Heart left ventricle (tissue), 16 donors: ENCODE measurements at regions not wholly inside any gene's neighbourhood (a gene's known extent, or its start where the extent isn't known, plus 50 kb on each side); places are given as distances from the start of the nearest gene placed in this dataset.
A peak's percentile ranks its signal among the peaks of the same experiment; 100 is the strongest.

Experiments
- ATAC-seq, 4 donors: fragments of 200-7000 bp; cut with Tn5 transposase; one replicate each; pipeline ENCODE4 v1.9.1; 2020 to 2022; ENCODE audit warnings: moderate library complexity in 4 of 4, mild to moderate bottlenecking in 3 of 4, moderate number of reproducible peaks in 1 of 4
- DNase-seq, 5 donors: peaks; one replicate each; pipeline ENCODE4 v3.0.0-alpha.2; 2020
- H3K27ac ChIP-seq, 12 donors: fragments of 200-600 bp; sonication (generic) in 4 of 12; one replicate each; pipeline versions ENCODE4 v1.5.0 to v1.8.0; 2016 to 2022; ENCODE audit warnings: mild to moderate bottlenecking in 2 of 12
- H3K27me3 ChIP-seq, 9 donors: fragments of 200-600 bp; sonication (generic) in 2 of 9; one replicate each; pipeline versions ENCODE4 v1.5.1 to v1.8.0; 2016 to 2022; ENCODE audit warnings: mild to moderate bottlenecking in 3 of 9
- H3K36me3 ChIP-seq, 9 donors: fragments of 200-600 bp; sonication (generic) in 2 of 9; one replicate each; pipeline versions ENCODE4 v1.5.0 to v1.8.0; 2018 to 2022; ENCODE audit warnings: mild to moderate bottlenecking in 2 of 9
- H3K4me1 ChIP-seq, 12 donors: fragments of 200-600 bp; sonication (generic) in 4 of 12; one replicate each; pipeline versions ENCODE4 v1.5.0 to v1.8.0; 2016 to 2022; ENCODE audit warnings: mild to moderate bottlenecking in 3 of 12
- H3K4me3 ChIP-seq, 12 donors: fragments of 200-600 bp; sonication (generic) in 4 of 12; one replicate each; pipeline versions ENCODE4 v1.5.0 to v1.8.0; 2017 to 2022; ENCODE audit warnings: mild to moderate bottlenecking in 9 of 12, moderate library complexity in 4 of 12
- H3K9me3 ChIP-seq, 12 donors: fragments of 200-600 bp; sonication (generic) in 4 of 12; one replicate each; pipeline versions ENCODE4 v1.5.0 to v1.8.0; 2016 to 2022; ENCODE audit warnings: mild to moderate bottlenecking in 1 of 12
- POLR2A ChIP-seq, 2 donors: fragments of 450-650 bp; IDR thresholded peaks; one replicate each; pipeline ENCODE4 v1.6.1; 2017; ENCODE audit warnings: antibody characterized with exemption in 2 of 2, mild to moderate bottlenecking in 2 of 2, moderate library complexity in 2 of 2
- WGBS, 4 donors: extraction: QIAGEN DNeasy Blood & Tissue Kit in 2 of 4; methylation state at CpG; one replicate each; pipeline versions ENCODE4 v1.1.5 to v1.1.7; 2013 to 2018; 5-methylcytosine and 5-hydroxymethylcytosine counted together
- intact Hi-C, 10 donors: fragments of 100-400 bp; cut with DNase I; formaldehyde crosslinking; loops; one replicate each; pipeline versions ENCODE4 v1.11.1 to v1.14.2; 2022
- TF ChIP-seq, protein P1 (sequence below), 12 donors: fragments of 200-600 bp; sonication (generic) in 4 of 12; IDR thresholded peaks; one replicate each; pipeline versions ENCODE4 v1.5.0 to v1.8.0; 2018 to 2022; ENCODE audit warnings: antibody characterized with exemption in 12 of 12, mild to moderate bottlenecking in 5 of 12
- donor health status: ischemic (EF 13 %, LVEDD 7.1; RV severe dilation, severe dysfunction).
- donor health status: healthy with polysubstance abuse.
- donor health status: DM: no; HTN: yes; CAD: no.
- donor health status: DM: no; HTN: no; CAD: no.
- donor health status: ischemic (EF 25% LVEDD 6.9; RV normal size, moderate dysfunction).
- donor health status: ischemic (EF 25% LVEDD 5.7; RV mildly dilated, moderate dysfunction).
- donor health status: healthy.
- donor health status: DM: yes; HTN: yes; CAD: no.
- donor health status: ischemic (EF 35%, LVEDD 5.7; RV mildly dilated, moderate dysfunction).
- donor health status: nonischemic (EF 11% LVEDD 7.7; RV severe dilation, severe dysfunction).
- donor health status: DM: yes; HTN: yes; CAD: no.
- donor health status: PGD.
- donor health status: ischemic (EF 29% LVEDD 5.4; RV normal size, mild dysfunction).
- donor health status: nonischemic (EF 23%, LVEDD 6.1; RV moderate dilation, normal function).

DNA sequence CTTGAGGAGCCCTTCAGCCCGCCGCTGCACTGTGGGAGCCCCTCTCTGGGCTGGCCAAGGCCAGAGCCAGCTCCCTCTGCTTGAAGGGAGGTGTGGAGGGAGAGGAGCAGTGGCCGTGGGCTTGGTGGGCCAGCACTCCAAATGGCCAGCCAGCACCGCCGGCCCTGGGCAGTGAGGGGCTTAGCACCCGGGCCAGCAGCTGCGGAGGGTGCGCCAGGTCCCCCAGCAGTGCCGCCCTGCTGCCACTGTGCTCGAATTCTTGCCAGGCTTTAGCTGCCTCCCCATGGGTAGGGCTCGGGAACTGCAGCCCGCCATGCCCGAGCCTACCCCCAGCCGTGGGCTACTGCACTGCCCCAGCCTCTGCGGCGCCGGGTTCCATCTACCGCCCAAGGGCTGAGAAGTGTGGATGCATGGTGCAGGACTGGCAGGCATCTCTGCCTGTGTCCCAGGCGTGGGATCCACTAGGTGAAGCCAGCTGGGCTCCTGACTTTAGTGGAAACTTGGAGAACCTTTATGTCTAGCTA, 82.7 kb downstream of the KCNA4 start:
- Histone ChIP-seq H3K9me3 (peaks cover 0 to 9% (median 0%) of the 10 kb centered on the region in 12 donors), H3K27ac (no peak overlapping the region), H3K4me3 (no peak overlapping the region), H3K36me3 (no peaks in the 10 kb centered on the region), H3K27me3 (no peaks in the 10 kb centered on the region), H3K4me1 (no peaks in the 10 kb centered on the region)
- peak in 1 of 4 donors; percentile 41 for ATAC-seq
- intact Hi-C loops, result no loop called here
- 87 to 91% (median 90%) methylated on average over 8 to 19 of the region's 19 CpGs for WGBS, 4 donors
- DNase-seq, result peak in 1 of 5 donors; percentile 54
- TF ChIP-seq POLR2A (IDR thresholded peaks at IDR 0.05), result no peak
- TF ChIP-seq, protein P1, sequence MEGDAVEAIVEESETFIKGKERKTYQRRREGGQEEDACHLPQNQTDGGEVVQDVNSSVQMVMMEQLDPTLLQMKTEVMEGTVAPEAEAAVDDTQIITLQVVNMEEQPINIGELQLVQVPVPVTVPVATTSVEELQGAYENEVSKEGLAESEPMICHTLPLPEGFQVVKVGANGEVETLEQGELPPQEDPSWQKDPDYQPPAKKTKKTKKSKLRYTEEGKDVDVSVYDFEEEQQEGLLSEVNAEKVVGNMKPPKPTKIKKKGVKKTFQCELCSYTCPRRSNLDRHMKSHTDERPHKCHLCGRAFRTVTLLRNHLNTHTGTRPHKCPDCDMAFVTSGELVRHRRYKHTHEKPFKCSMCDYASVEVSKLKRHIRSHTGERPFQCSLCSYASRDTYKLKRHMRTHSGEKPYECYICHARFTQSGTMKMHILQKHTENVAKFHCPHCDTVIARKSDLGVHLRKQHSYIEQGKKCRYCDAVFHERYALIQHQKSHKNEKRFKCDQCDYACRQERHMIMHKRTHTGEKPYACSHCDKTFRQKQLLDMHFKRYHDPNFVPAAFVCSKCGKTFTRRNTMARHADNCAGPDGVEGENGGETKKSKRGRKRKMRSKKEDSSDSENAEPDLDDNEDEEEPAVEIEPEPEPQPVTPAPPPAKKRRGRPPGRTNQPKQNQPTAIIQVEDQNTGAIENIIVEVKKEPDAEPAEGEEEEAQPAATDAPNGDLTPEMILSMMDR (IDR thresholded peaks at IDR 0.05), result no peak

DNA sequence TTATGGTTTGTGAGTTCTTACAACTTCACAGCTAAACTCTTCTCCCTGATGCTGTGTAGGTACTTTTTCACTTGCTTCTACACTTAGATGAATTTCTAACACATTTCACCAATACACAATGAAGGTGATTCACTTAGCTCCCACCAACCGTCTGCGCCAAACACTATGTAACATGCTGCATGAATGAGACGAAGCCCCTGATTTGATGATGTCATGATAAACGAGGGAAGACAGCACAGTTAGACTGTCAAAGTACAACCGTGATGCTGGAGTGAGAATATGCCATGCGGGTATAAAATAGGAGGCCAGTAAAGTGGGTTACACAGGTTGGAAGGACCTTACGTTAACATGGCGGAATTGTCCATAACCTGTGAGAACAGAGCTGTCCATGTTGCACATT, 100.8 kb downstream of the KCNA4 start:
- Histone ChIP-seq H3K4me3 (no peak overlapping the region), H3K9me3 (no peaks in the 10 kb centered on the region), H3K4me1 (peaks cover 0 to 13% (median 0%) of the 10 kb centered on the region in 12 donors), H3K27ac (no peak overlapping the region), H3K36me3 (no peaks in the 10 kb centered on the region), H3K27me3 (no peaks in the 10 kb centered on the region)
- ATAC-seq, result no peak
- 87 to 92% (median 89%) methylated on average over 8 of the region's 8 CpGs for WGBS, 4 donors
- TF ChIP-seq, protein P1 (IDR thresholded peaks at IDR 0.05), result no peak
- TF ChIP-seq POLR2A (IDR thresholded peaks at IDR 0.05), result no peak
- intact Hi-C loops, result no loop called here
- no peak for DNase-seq

DNA sequence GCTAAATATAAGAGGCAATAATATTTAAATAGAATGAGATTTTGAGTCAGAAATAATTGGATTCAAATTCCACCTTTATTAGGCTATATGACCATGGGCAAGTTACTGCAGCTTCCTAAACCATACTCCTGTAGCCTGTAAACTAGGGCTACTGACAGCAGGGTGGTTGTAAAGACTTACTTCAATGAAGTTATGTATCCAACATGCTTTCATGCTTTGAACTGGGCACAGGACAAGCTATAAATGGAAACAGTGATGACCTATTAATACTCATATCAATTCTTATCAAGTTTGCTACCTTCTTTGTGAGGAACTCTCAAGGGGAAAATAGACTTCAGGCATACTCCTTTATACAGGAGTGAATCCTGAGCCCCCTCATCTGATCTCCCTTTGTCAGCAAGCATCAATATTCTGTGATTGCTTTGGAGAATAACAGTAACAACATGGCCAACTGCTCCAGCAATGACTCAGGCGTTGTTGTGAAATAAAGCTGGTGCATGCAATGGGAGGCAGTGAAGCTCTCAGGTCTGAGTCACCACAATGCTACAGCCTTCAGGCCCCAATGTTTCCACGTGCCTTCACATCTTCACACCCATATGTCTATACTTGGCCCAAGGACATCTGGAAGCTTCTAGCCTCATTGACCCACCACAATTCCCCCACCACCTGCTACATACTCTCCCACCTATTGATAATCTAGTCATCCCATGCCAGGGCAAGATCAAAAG, 102.5 kb downstream of the KCNA4 start:
- Histone ChIP-seq H3K4me1 (peaks cover 0 to 13% (median 0%) of the 10 kb centered on the region in 12 donors), H3K4me3 (no peak overlapping the region), H3K27ac (no peak overlapping the region), H3K9me3 (no peaks in the 10 kb centered on the region), H3K27me3 (no peaks in the 10 kb centered on the region), H3K36me3 (no peaks in the 10 kb centered on the region)
- peak in 1 of 5 donors; percentile 23 for DNase-seq
- 73 to 86% (median 78%) methylated on average over 2 of the region's 2 CpGs for WGBS, 4 donors
- peak in 2 of 4 donors; percentile 67 to 71 for ATAC-seq
- intact Hi-C loops, result no loop called here
- TF ChIP-seq, protein P1 (IDR thresholded peaks at IDR 0.05), result no peak
- TF ChIP-seq POLR2A (IDR thresholded peaks at IDR 0.05), result no peak

DNA sequence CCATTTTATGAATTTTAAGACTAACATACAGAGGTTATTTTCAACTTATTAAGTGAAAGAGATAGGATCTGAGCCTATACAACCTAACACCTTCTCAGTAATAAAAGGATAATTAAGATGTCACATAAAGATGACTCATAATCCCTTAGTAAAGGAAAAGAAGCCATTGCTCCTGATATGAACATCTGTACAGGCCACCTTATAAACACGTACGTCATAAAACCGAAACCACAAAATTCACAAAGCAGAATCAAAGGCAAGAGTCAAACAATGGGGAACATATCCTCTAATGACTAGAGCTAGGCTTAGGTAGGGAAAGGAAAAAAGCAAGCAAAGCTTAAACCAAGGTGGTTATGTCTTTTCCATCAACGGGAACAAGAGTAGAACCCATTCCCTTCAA, 103.5 kb downstream of the KCNA4 start:
- Histone ChIP-seq H3K4me3 (no peak overlapping the region), H3K27me3 (no peaks in the 10 kb centered on the region), H3K27ac (no peak overlapping the region), H3K36me3 (no peaks in the 10 kb centered on the region), H3K9me3 (peaks cover 0 to 3% (median 0%) of the 10 kb centered on the region in 12 donors), H3K4me1 (peaks cover 0 to 13% (median 0%) of the 10 kb centered on the region in 12 donors)
- 87 to 90% (median 88%) methylated on average over 4 of the region's 4 CpGs for WGBS, 4 donors
- no peak for DNase-seq
- intact Hi-C loops, result no loop called here
- TF ChIP-seq POLR2A (IDR thresholded peaks at IDR 0.05), result no peak
- TF ChIP-seq, protein P1 (IDR thresholded peaks at IDR 0.05), result no peak
- ATAC-seq, result no peak
